Sigmoid colon (tissue), 6 donors: ENCODE measurements at regions not wholly inside any gene's neighbourhood (a gene's known extent, or its start where the extent isn't known, plus 50 kb on each side); places are given as distances from the start of the nearest gene placed in this dataset.
"Not testable (repeated sequence)": the region's sequence is repeated elsewhere in the genome, so short reads cannot be mapped to it uniquely, and the experiment has no call there.

ENCODE experiments used
- DNase-seq: peaks from one replicate; pipeline ENCODE4 v3.0.0-alpha.2; 2019
- H3K27ac ChIP-seq, 4 donors: fragments of 200-600 bp; sonication (generic); one replicate each; pipeline ENCODE4 v1.5.1; 2016 to 2019; ENCODE audit warnings: mild to moderate bottlenecking in 1 of 4
- H3K27me3 ChIP-seq, 3 donors: fragments of 200-600 bp; sonication (generic); one replicate each; pipeline ENCODE4 v1.5.1; 2019; ENCODE audit warnings: mild to moderate bottlenecking in 1 of 3
- H3K36me3 ChIP-seq, 4 donors: fragments of 200-600 bp; sonication (generic); one replicate each; pipeline ENCODE4 v1.5.1; 2016 to 2019
- H3K4me1 ChIP-seq, 4 donors: fragments of 200-600 bp; sonication (generic); one replicate each; pipeline ENCODE4 v1.5.1; 2017 to 2019
- H3K4me3 ChIP-seq, 4 donors: fragments of 200-600 bp; sonication (generic); one replicate each; pipeline ENCODE4 v1.5.1; 2017 to 2019; ENCODE audit warnings: mild to moderate bottlenecking in 2 of 4, moderate library complexity in 1 of 4
- H3K9me3 ChIP-seq, 4 donors: fragments of 200-600 bp in 3 of 4; sonication (generic) in 3 of 4; one replicate each; pipeline versions ENCODE4 v1.5.1 to v1.6.1; 2013 to 2019
- CTCF ChIP-seq, 4 experiments: fragments of 450-650 bp in 3 of 4; fragments of 200-600 bp in 1 of 4; IDR thresholded peaks; one replicate each; pipeline ENCODE4 v1.5.1; 2016 to 2019; ENCODE audit warnings: antibody characterized with exemption in 4 of 4, mild to moderate bottlenecking in 3 of 4, moderate library complexity in 2 of 4
- EP300 ChIP-seq, 4 donors: sonication (generic); formaldehyde crosslinking; IDR thresholded peaks; one replicate each; pipeline ENCODE4 v1.6.1; 2017; ENCODE audit warnings: antibody characterized with exemption in 4 of 4
- POLR2A ChIP-seq, 2 donors: fragments of 450-650 bp; IDR thresholded peaks; one replicate each; pipeline ENCODE4 v1.6.1; 2016; ENCODE audit warnings: antibody characterized with exemption in 2 of 2, mild to moderate bottlenecking in 2 of 2, moderate library complexity in 2 of 2
- POLR2AphosphoS5 ChIP-seq, 4 donors: sonication (generic); formaldehyde crosslinking; IDR thresholded peaks; one replicate each; pipeline ENCODE4 v1.6.1; 2017; ENCODE audit warnings: antibody characterized with exemption in 4 of 4
- WGBS, 2 donors: extraction: QIAGEN DNeasy Blood & Tissue Kit; methylation state at CpG; one replicate each; pipeline ENCODE4 v1.1.7; 2013; 5-methylcytosine and 5-hydroxymethylcytosine counted together
- intact Hi-C: fragments of 100-400 bp; cut with DNase I; formaldehyde crosslinking; loops from one replicate; pipeline ENCODE4 v1.15.1; 2023
- donor health status: healthy with polysubstance abuse.
- donor health status: healthy.

GRCh38 chr16:27650073-27650701 lies 100.2 kb downstream of the KATNIP start:
- 17 to 70% methylated on average over 11 of the region's 11 CpGs for WGBS, 2 donors
- TF ChIP-seq POLR2A (IDR thresholded peaks at IDR 0.05): no peak
- no peak for TF ChIP-seq CTCF (IDR thresholded peaks at IDR 0.05)
- TF ChIP-seq POLR2AphosphoS5 (IDR thresholded peaks at IDR 0.05): no peak
- TF ChIP-seq EP300 (IDR thresholded peaks at IDR 0.05): no peak
- Histone ChIP-seq H3K36me3 (peaks cover 0 to 15% (median 3%) of the 10 kb centered on the region in 4 donors), H3K9me3 (no peaks in the 10 kb centered on the region), H3K27ac (no peak overlapping the region), H3K27me3 (no peaks in the 10 kb centered on the region), H3K4me1 (no peaks in the 10 kb centered on the region), H3K4me3 (no peak overlapping the region)
- no peak for DNase-seq
- intact Hi-C loops: no loop called here

- intact Hi-C loops: no loop called here
Measured at GRCh38 chr16:27651301-27651700, 101.4 kb downstream of the KATNIP start.

GRCh38 chr16:27657811-27658210 lies 107.9 kb downstream of the KATNIP start:
- WGBS, 2 donors: 96 to 97% methylated on average over 6 of the region's 6 CpGs
- TF ChIP-seq EP300 (IDR thresholded peaks at IDR 0.05): no peak
- TF ChIP-seq POLR2AphosphoS5 (IDR thresholded peaks at IDR 0.05): no peak
- no peak for TF ChIP-seq CTCF (IDR thresholded peaks at IDR 0.05)
- H3K4me1 ChIP-seq: no peaks in the 10 kb centered on the region
- H3K4me3 ChIP-seq: no peak overlapping the region
- no peak overlapping the region for H3K27ac ChIP-seq
- H3K27me3 ChIP-seq: no peaks in the 10 kb centered on the region
- no peaks in the 10 kb centered on the region for H3K9me3 ChIP-seq
- peaks cover 0 to 11% (median 0%) of the 10 kb centered on the region in 4 donors for H3K36me3 ChIP-seq
- intact Hi-C loops: no loop called here
- DNase-seq: no peak

More at GRCh38 chr16:27651301-27651700, 101.4 kb downstream of the KATNIP start:
- Histone ChIP-seq H3K27me3 (no peaks in the 10 kb centered on the region), H3K36me3 (peaks cover 0 to 24% (median 3%) of the 10 kb centered on the region in 4 donors), H3K4me3 (no peak overlapping the region), H3K4me1 (no peaks in the 10 kb centered on the region), H3K9me3 (no peaks in the 10 kb centered on the region), H3K27ac (no peak overlapping the region)
- DNase-seq: no peak
- TF ChIP-seq EP300 (IDR thresholded peaks at IDR 0.05) (no peak), POLR2AphosphoS5 (IDR thresholded peaks at IDR 0.05) (no peak), CTCF (IDR thresholded peaks at IDR 0.05) (no peak), POLR2A (IDR thresholded peaks at IDR 0.05) (no peak)
- 88 to 89% methylated on average over 6 of the region's 6 CpGs for WGBS, 2 donors

GRCh38 chr16:27660507-27660906 lies 110.6 kb downstream of the KATNIP start:
- peaks cover 0 to 17% (median 0%) of the 10 kb centered on the region in 4 donors for H3K36me3 ChIP-seq
- TF ChIP-seq EP300 (IDR thresholded peaks at IDR 0.05) (no peak), POLR2A (IDR thresholded peaks at IDR 0.05) (no peak), POLR2AphosphoS5 (IDR thresholded peaks at IDR 0.05) (no peak), CTCF (IDR thresholded peaks at IDR 0.05) (no peak)
- 95 to 97% methylated on average over 4 of the region's 4 CpGs for WGBS, 2 donors

GRCh38 chr16:27663235-27663634 lies 113.3 kb downstream of the KATNIP start:
- intact Hi-C loops, H3K27me3 ChIP-seq: not testable (repeated sequence)
- 97 to 98% methylated on average over 7 of the region's 7 CpGs for WGBS, 2 donors

More at GRCh38 chr16:27660507-27660906, 110.6 kb downstream of the KATNIP start:
- Histone ChIP-seq H3K27ac (no peak overlapping the region), H3K27me3 (no peaks in the 10 kb centered on the region), H3K9me3 (no peaks in the 10 kb centered on the region), H3K4me1 (no peaks in the 10 kb centered on the region), H3K4me3 (no peak overlapping the region)
- intact Hi-C loops: no loop called here
- DNase-seq: no peak

More at GRCh38 chr16:27663235-27663634, 113.3 kb downstream of the KATNIP start:
- H3K9me3 ChIP-seq, H3K27ac ChIP-seq, H3K4me1 ChIP-seq, H3K4me3 ChIP-seq, DNase-seq: not testable (repeated sequence)
- peaks cover 0 to 13% (median 0%) of the 10 kb centered on the region in 4 donors for H3K36me3 ChIP-seq
